ENCODE measurements at regions not wholly inside any gene's neighbourhood (a gene's known extent, or its start where the extent isn't known, plus 50 kb on each side); places are given as distances from the start of the nearest gene placed in this dataset.

DNA sequence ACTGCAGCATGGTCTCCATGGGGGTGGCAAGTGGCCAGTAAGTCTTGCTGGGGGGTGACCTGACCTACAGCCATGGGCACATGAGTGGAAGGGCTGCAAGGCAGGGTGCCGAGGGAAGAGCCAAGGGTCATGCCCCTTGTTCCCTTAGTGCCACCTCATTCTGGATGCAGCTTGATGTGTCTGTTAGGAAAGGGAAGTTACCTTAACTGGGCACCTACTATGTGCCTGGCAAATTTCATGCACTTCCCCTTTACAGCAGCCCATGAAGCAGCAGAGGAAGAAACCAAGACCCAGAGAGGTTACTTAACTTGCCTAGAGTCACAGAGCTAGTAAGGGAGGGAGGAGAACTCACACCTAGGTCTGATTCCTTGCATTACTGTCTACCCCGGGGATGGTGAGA is 174.0 kb downstream of the MRPL14 start:
- TF ChIP-seq, protein P1, sequence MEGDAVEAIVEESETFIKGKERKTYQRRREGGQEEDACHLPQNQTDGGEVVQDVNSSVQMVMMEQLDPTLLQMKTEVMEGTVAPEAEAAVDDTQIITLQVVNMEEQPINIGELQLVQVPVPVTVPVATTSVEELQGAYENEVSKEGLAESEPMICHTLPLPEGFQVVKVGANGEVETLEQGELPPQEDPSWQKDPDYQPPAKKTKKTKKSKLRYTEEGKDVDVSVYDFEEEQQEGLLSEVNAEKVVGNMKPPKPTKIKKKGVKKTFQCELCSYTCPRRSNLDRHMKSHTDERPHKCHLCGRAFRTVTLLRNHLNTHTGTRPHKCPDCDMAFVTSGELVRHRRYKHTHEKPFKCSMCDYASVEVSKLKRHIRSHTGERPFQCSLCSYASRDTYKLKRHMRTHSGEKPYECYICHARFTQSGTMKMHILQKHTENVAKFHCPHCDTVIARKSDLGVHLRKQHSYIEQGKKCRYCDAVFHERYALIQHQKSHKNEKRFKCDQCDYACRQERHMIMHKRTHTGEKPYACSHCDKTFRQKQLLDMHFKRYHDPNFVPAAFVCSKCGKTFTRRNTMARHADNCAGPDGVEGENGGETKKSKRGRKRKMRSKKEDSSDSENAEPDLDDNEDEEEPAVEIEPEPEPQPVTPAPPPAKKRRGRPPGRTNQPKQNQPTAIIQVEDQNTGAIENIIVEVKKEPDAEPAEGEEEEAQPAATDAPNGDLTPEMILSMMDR (IDR thresholded peaks at IDR 0.05; ENCODE audit: low read depth, low read length): no peak
- TF ChIP-seq POLR2A (IDR thresholded peaks at IDR 0.05; ENCODE audit: extremely low read depth, insufficient read length): no peak
- TF ChIP-seq MYC (IDR thresholded peaks at IDR 0.05; ENCODE audit: low read depth, low read length): no peak
- TF ChIP-seq, protein P2, sequence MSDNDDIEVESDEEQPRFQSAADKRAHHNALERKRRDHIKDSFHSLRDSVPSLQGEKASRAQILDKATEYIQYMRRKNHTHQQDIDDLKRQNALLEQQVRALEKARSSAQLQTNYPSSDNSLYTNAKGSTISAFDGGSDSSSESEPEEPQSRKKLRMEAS (IDR thresholded peaks at IDR 0.05; ENCODE audit: low read depth, low read length): no peak

Measured in NB4 (cell line).